Transverse colon (tissue), 4 donors: ENCODE measurements at regions not wholly inside any gene's neighbourhood (a gene's known extent, or its start where the extent isn't known, plus 50 kb on each side); places are given as distances from the start of the nearest gene placed in this dataset.

ENCODE experiments used
- DNase-seq: peaks from one replicate; pipeline ENCODE4 v3.0.0-alpha.2; 2019
- H3K27ac ChIP-seq, 4 donors: fragments of 200-600 bp; sonication (generic); 2 replicates each; pipeline ENCODE4 v1.5.1; 2016 to 2018; ENCODE audit warnings: inconsistent platforms in 4 of 4
- H3K27me3 ChIP-seq: fragments of 200-600 bp; sonication (generic); 2 replicates; pipeline ENCODE4 v1.5.1; 2017; ENCODE audit warnings: inconsistent platforms
- H3K36me3 ChIP-seq, 4 donors: fragments of 200-600 bp; sonication (generic); 2 replicates each; pipeline ENCODE4 v1.5.1; 2017 to 2019; ENCODE audit warnings: inconsistent platforms in 4 of 4
- H3K4me1 ChIP-seq, 4 donors: fragments of 200-600 bp; sonication (generic); 2 replicates each; pipeline ENCODE4 v1.5.1; 2017 to 2020; ENCODE audit warnings: inconsistent platforms in 4 of 4
- H3K4me3 ChIP-seq, 4 donors: fragments of 200-600 bp; sonication (generic); 1 replicate in 1 of 4; 2 replicates in 3 of 4; pipeline versions ENCODE4 v1.5.1 to v1.6.1; 2017 to 2019; ENCODE audit warnings: inconsistent platforms in 4 of 4
- H3K9me3 ChIP-seq, 2 donors: fragments of 200-600 bp; sonication (generic); 2 replicates each; pipeline ENCODE4 v1.5.1; 2017 to 2019; ENCODE audit warnings: inconsistent platforms in 2 of 2
- EP300 ChIP-seq: sonication (generic); formaldehyde crosslinking; IDR thresholded peaks from one replicate; pipeline ENCODE4 v1.6.1; 2017; ENCODE audit warnings: antibody characterized with exemption, low read depth
- POLR2A ChIP-seq: fragments of 450-650 bp; IDR thresholded peaks from one replicate; pipeline ENCODE4 v1.6.1; 2016; ENCODE audit warnings: antibody characterized with exemption, mild to moderate bottlenecking, moderate library complexity
- POLR2AphosphoS5 ChIP-seq, 3 donors: sonication (generic); formaldehyde crosslinking; IDR thresholded peaks; one replicate each; pipeline ENCODE4 v1.6.1; 2016; ENCODE audit warnings: antibody characterized with exemption in 3 of 3
- WGBS, 2 donors: methylation state at CpG; one replicate each; pipeline ENCODE4 v1.1.5; 2018; ENCODE audit warnings: low coverage in 1 of 2; 5-methylcytosine and 5-hydroxymethylcytosine counted together
- in situ Hi-C, 4 donors: fragments of 200-750 bp; cut with MboI; loops; one replicate each; pipeline versions ENCODE4 v1.15.0 to v1.15.1; 2017; ENCODE audit warnings: low sequenced_read_pairs in 3 of 4, low pct_ligation_motif_present in 1 of 4, low pct_unique_long_range_greater_than_20kb in 1 of 4
- intact Hi-C: fragments of 100-400 bp; cut with DNase I; formaldehyde crosslinking; loops from one replicate; pipeline ENCODE4 v1.15.1; 2023; ENCODE audit warnings: low total_unique reads
- TF ChIP-seq, protein P1 (sequence below), 5 experiments: fragments of 200-600 bp in 3 of 5; fragments of 450-650 bp in 2 of 5; sonication (generic) in 3 of 5; IDR thresholded peaks; 1 replicate in 2 of 5; 2 replicates in 3 of 5; pipeline ENCODE4 v1.5.1; 2016 to 2017; ENCODE audit warnings: antibody characterized with exemption in 5 of 5, inconsistent platforms in 3 of 5, mild to moderate bottlenecking in 2 of 5, moderate library complexity in 1 of 5

DNA sequence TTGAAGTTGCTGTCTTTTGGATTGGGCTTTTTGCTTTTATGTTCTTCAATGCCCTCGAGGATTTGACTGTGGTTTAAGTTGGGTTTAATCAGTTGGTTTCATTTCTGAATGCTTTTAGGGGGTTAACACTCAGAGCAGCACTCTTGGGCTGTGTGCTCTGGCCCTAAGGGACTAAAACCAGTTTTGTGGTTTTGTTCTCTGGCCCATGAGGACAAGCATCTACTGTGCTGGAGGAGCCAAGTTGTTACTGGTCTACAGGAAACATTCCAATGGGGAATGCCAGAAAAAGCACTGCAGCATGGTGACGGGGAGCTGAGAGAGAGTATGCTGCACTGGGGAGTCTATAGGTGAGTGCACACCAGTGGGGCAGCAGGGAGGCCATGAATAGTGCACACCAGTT is 596.9 kb downstream of the ZBBX start:
- WGBS, 2 donors, result 50 to 55% methylated on average over 1 to 2 of the region's 2 CpGs
- in situ Hi-C loops, result no loop called here
- Histone ChIP-seq H3K27me3 (no peaks in the 10 kb centered on the region), H3K4me1 (no peaks in the 10 kb centered on the region), H3K4me3 (no peak overlapping the region), H3K36me3 (no peaks in the 10 kb centered on the region), H3K9me3 (no peaks in the 10 kb centered on the region), H3K27ac (no peak overlapping the region)
- no peak for DNase-seq
- TF ChIP-seq POLR2A (no peak), POLR2AphosphoS5 (IDR thresholded peaks at IDR 0.05) (no peak), EP300 (no peak)
- TF ChIP-seq, protein P1, sequence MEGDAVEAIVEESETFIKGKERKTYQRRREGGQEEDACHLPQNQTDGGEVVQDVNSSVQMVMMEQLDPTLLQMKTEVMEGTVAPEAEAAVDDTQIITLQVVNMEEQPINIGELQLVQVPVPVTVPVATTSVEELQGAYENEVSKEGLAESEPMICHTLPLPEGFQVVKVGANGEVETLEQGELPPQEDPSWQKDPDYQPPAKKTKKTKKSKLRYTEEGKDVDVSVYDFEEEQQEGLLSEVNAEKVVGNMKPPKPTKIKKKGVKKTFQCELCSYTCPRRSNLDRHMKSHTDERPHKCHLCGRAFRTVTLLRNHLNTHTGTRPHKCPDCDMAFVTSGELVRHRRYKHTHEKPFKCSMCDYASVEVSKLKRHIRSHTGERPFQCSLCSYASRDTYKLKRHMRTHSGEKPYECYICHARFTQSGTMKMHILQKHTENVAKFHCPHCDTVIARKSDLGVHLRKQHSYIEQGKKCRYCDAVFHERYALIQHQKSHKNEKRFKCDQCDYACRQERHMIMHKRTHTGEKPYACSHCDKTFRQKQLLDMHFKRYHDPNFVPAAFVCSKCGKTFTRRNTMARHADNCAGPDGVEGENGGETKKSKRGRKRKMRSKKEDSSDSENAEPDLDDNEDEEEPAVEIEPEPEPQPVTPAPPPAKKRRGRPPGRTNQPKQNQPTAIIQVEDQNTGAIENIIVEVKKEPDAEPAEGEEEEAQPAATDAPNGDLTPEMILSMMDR (IDR thresholded peaks at IDR 0.05), result no peak
- intact Hi-C loops, result no loop called here

GRCh38 chr3:166764698-166765318 is 615.3 kb downstream of the ZBBX start:
- no peak for DNase-seq
- no peak for TF ChIP-seq EP300
- TF ChIP-seq POLR2AphosphoS5 (IDR thresholded peaks at IDR 0.05), result no peak
- TF ChIP-seq, protein P1 (IDR thresholded peaks at IDR 0.05), result no peak
- no peak for TF ChIP-seq POLR2A
- WGBS, 2 donors, result 14 to 74% methylated on average over 1 to 5 of the region's 5 CpGs
- in situ Hi-C loops (no loop called here), intact Hi-C loops (no loop called here)
- Histone ChIP-seq H3K4me1 (no peaks in the 10 kb centered on the region), H3K4me3 (no peak overlapping the region), H3K36me3 (no peaks in the 10 kb centered on the region), H3K9me3 (peaks cover 0 to 8% of the 10 kb centered on the region in 2 donors), H3K27me3 (no peaks in the 10 kb centered on the region), H3K27ac (no peak overlapping the region)

GRCh38 chr3:166759736-166760513 is 620.2 kb downstream of the ZBBX start:
- intact Hi-C loops, result no loop called here
- H3K4me3 ChIP-seq, result no peak overlapping the region
- in situ Hi-C loops, result no loop called here
- peaks cover 5 to 9% of the 10 kb centered on the region in 2 donors for H3K9me3 ChIP-seq
- DNase-seq, result no peak
- TF ChIP-seq POLR2AphosphoS5 (IDR thresholded peaks at IDR 0.05), result no peak
- no peak for TF ChIP-seq POLR2A
- no peak for TF ChIP-seq EP300
- TF ChIP-seq, protein P1 (IDR thresholded peaks at IDR 0.05), result no peak
- no peaks in the 10 kb centered on the region for H3K27me3 ChIP-seq
- no peaks in the 10 kb centered on the region for H3K36me3 ChIP-seq
- H3K4me1 ChIP-seq, result no peaks in the 10 kb centered on the region
- 75 to 77% methylated on average over 8 to 9 of the region's 9 CpGs for WGBS, 2 donors
- H3K27ac ChIP-seq, result no peak overlapping the region

DNA sequence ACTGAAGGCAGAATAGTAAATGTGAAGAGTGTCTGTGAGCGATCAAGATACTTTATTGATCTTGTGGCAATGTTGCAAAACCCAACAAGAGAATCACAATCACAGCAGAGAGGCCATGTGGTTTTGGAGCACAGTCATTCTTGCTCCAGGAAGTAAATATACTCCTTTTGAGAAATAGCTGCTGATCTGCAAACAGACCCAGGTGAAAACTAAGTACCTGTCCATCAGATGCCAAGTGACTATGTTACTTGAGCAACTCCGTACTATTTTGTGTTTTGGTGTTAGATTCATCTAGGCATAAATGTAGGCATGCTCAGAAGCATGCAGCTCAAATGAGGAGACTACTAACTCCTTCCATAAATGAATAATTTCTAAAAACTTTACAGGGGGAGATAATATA is 627.9 kb downstream of the ZBBX start:
- in situ Hi-C loops (no loop called here), intact Hi-C loops (no loop called here)

More for the DNA sequence above, 627.9 kb downstream of the ZBBX start:
- no peak overlapping the region for H3K4me3 ChIP-seq
- H3K4me1 ChIP-seq, result no peaks in the 10 kb centered on the region
- H3K9me3 ChIP-seq, result peaks cover 5 to 16% of the 10 kb centered on the region in 2 donors
- no peak overlapping the region for H3K27ac ChIP-seq
- DNase-seq, result no peak
- H3K27me3 ChIP-seq, result no peaks in the 10 kb centered on the region
- no peak for TF ChIP-seq POLR2AphosphoS5 (IDR thresholded peaks at IDR 0.05)
- no peak for TF ChIP-seq EP300
- TF ChIP-seq POLR2A, result no peak
- TF ChIP-seq, protein P1 (IDR thresholded peaks at IDR 0.05), result no peak
- 79 to 90% methylated on average over 2 of the region's 2 CpGs for WGBS, 2 donors
- H3K36me3 ChIP-seq, result no peaks in the 10 kb centered on the region
